Heart right ventricle (tissue), 16 donors: ENCODE measurements at regions not wholly inside any gene's neighbourhood (a gene's known extent, or its start where the extent isn't known, plus 50 kb on each side); places are given as distances from the start of the nearest gene placed in this dataset.

Experiments
- ATAC-seq, 8 donors: fragments of 200-7000 bp; cut with Tn5 transposase; one replicate each; pipeline ENCODE4 v1.9.1; 2020; ENCODE audit warnings: mild to moderate bottlenecking in 8 of 8, moderate library complexity in 8 of 8, moderate number of reproducible peaks in 1 of 8
- DNase-seq, 2 donors: peaks; one replicate each; pipeline ENCODE4 v3.0.0-alpha.2; 2020
- H3K27ac ChIP-seq, 10 donors: fragments of 200-600 bp; sonication (generic) in 2 of 10; one replicate each; pipeline versions ENCODE4 v1.5.0 to v1.8.0; 2020 to 2022; ENCODE audit warnings: mild to moderate bottlenecking in 3 of 10
- H3K27me3 ChIP-seq, 7 donors: fragments of 200-600 bp; one replicate each; pipeline ENCODE4 v1.8.0; 2021 to 2022; ENCODE audit warnings: mild to moderate bottlenecking in 2 of 7
- H3K36me3 ChIP-seq, 9 donors: fragments of 200-600 bp; sonication (generic) in 1 of 9; one replicate each; pipeline versions ENCODE4 v1.5.0 to v1.8.0; 2020 to 2022; ENCODE audit warnings: mild to moderate bottlenecking in 2 of 9
- H3K4me1 ChIP-seq, 9 donors: fragments of 200-600 bp; sonication (generic) in 1 of 9; one replicate each; pipeline versions ENCODE4 v1.5.0 to v1.8.0; 2020 to 2022; ENCODE audit warnings: mild to moderate bottlenecking in 4 of 9
- H3K4me3 ChIP-seq, 10 donors: fragments of 200-600 bp; sonication (generic) in 2 of 10; one replicate each; pipeline versions ENCODE4 v1.5.0 to v1.8.0; 2020 to 2022; ENCODE audit warnings: mild to moderate bottlenecking in 7 of 10, moderate library complexity in 2 of 10
- H3K9me3 ChIP-seq, 11 donors: fragments of 200-600 bp in 10 of 11; sonication (generic) in 2 of 11; one replicate each; pipeline versions ENCODE4 v1.5.0 to v1.8.0; 2013 to 2022; ENCODE audit warnings: mild to moderate bottlenecking in 2 of 11, control low read depth in 1 of 11, moderate library complexity in 1 of 11
- CTCF ChIP-seq, 9 donors: fragments of 200-600 bp; sonication (generic) in 2 of 9; IDR thresholded peaks; one replicate each; pipeline versions ENCODE4 v1.5.0 to v1.8.0; 2021 to 2022; ENCODE audit warnings: antibody characterized with exemption in 9 of 9, mild to moderate bottlenecking in 5 of 9, moderate library complexity in 1 of 9
- WGBS, 2 donors: extraction: QIAGEN DNeasy Blood & Tissue Kit; methylation state at CpG; one replicate each; pipeline ENCODE4 v1.1.7; 2013; ENCODE audit warnings: inconsistent platforms in 1 of 2; 5-methylcytosine and 5-hydroxymethylcytosine counted together
- intact Hi-C, 10 donors: fragments of 100-400 bp; cut with DNase I; formaldehyde crosslinking; loops; one replicate each; pipeline versions ENCODE4 v1.11.1 to v1.14.2; 2022
- donor health status: Arrhythmogenic right ventricular cardiomyopathy.
- donor health status: ischemic (EF 13 %, LVEDD 7.1; RV severe dilation, severe dysfunction).
- donor health status: healthy with polysubstance abuse.
- donor health status: DM: no; HTN: yes; CAD: no.
- donor health status: DM: no; HTN: no; CAD: no.
- donor health status: ischemic (EF 25% LVEDD 6.9; RV normal size, moderate dysfunction).
- donor health status: ischemic (EF 25% LVEDD 5.7; RV mildly dilated, moderate dysfunction).
- donor health status: healthy.
- donor health status: DM: yes; HTN: yes; CAD: no.
- donor health status: Ischemic cardiomyopathy.
- donor health status: ischemic (EF 35%, LVEDD 5.7; RV mildly dilated, moderate dysfunction).
- donor health status: nonischemic (EF 11% LVEDD 7.7; RV severe dilation, severe dysfunction).
- donor health status: DM: yes; HTN: yes; CAD: no.
- donor health status: PGD.
- donor health status: ischemic (EF 29% LVEDD 5.4; RV normal size, mild dysfunction).
- donor health status: nonischemic (EF 23%, LVEDD 6.1; RV moderate dilation, normal function).

GRCh38 chr18:56115071-56116015 is 523.0 kb downstream of the TXNL1 start:
- Histone ChIP-seq H3K27me3 (no peaks in the 10 kb centered on the region), H3K27ac (peak overlapping the region in 1 of 10 donors; percentile 37), H3K4me3 (no peak overlapping the region), H3K36me3 (no peaks in the 10 kb centered on the region), H3K4me1 (peaks cover 0 to 23% (median 11%) of the 10 kb centered on the region in 9 donors), H3K9me3 (no peaks in the 10 kb centered on the region)
- DNase-seq (no peak), ATAC-seq (no peak)
- no peak for TF ChIP-seq CTCF (IDR thresholded peaks at IDR 0.05)
- 86 to 88% methylated on average over 6 of the region's 6 CpGs for WGBS, 2 donors
- intact Hi-C loops = loop anchor here in 1 of 10 donors (10.0 kb wide), 1 partner anchor 119 kb away; no protein-coding TSS in a partner anchor

- intact Hi-C loops = loop anchor here in 1 of 10 donors (10.0 kb wide), 1 partner anchor 122 kb away; no protein-coding TSS in a partner anchor
- 75 to 83% methylated on average over 1 of the region's 1 CpG for WGBS, 2 donors
These were observed 525.0 kb upstream of the TCF4 start for GRCh38 chr18:56112984-56113383.

GRCh38 chr18:56112013-56112749 is 524.2 kb upstream of the TCF4 start:
- H3K9me3 ChIP-seq = no peaks in the 10 kb centered on the region
- no peak overlapping the region for H3K4me3 ChIP-seq
- no peaks in the 10 kb centered on the region for H3K36me3 ChIP-seq
- H3K27me3 ChIP-seq = no peaks in the 10 kb centered on the region
- ATAC-seq (no peak), DNase-seq (no peak)
- intact Hi-C loops = loop anchor here in 1 of 10 donors (10.0 kb wide), 1 partner anchor 123 kb away; no protein-coding TSS in a partner anchor
- WGBS, 2 donors = 66 to 73% methylated on average over 6 of the region's 6 CpGs
- H3K27ac ChIP-seq = peak overlapping the region in 2 of 10 donors; percentile 19 to 21
- TF ChIP-seq CTCF (IDR thresholded peaks at IDR 0.05) = no peak
- H3K4me1 ChIP-seq = peaks cover 0 to 38% (median 12%) of the 10 kb centered on the region in 9 donors

More at GRCh38 chr18:56112984-56113383, 525.0 kb upstream of the TCF4 start:
- Histone ChIP-seq H3K4me1 (peaks cover 0 to 33% (median 11%) of the 10 kb centered on the region in 9 donors), H3K27ac (peak overlapping the region in 4 of 10 donors; percentile 15 to 22 (median 20)), H3K9me3 (no peaks in the 10 kb centered on the region), H3K27me3 (no peaks in the 10 kb centered on the region), H3K36me3 (no peaks in the 10 kb centered on the region), H3K4me3 (no peak overlapping the region)
- ATAC-seq (peak in 1 of 8 donors; percentile 38), DNase-seq (no peak)
- TF ChIP-seq CTCF (IDR thresholded peaks at IDR 0.05) = no peak

GRCh38 chr18:56109757-56110156 is 521.8 kb upstream of the TCF4 start:
- DNase-seq = peak in 1 of 2 donors; percentile 24
- TF ChIP-seq CTCF (IDR thresholded peaks at IDR 0.05) = no peak

More at GRCh38 chr18:56109757-56110156, 521.8 kb upstream of the TCF4 start:
- Histone ChIP-seq H3K36me3 (no peaks in the 10 kb centered on the region), H3K27me3 (no peaks in the 10 kb centered on the region), H3K4me3 (no peak overlapping the region), H3K27ac (no peak overlapping the region), H3K9me3 (peaks cover 0 to 10% (median 2%) of the 10 kb centered on the region in 11 donors), H3K4me1 (peaks cover 0 to 38% (median 12%) of the 10 kb centered on the region in 9 donors)
- 83 to 86% methylated on average over 5 of the region's 5 CpGs for WGBS, 2 donors
- intact Hi-C loops = loop anchor here in 1 of 10 donors (10.0 kb wide), 1 partner anchor 125 kb away; no protein-coding TSS in a partner anchor
- ATAC-seq = peak in 3 of 8 donors; percentile 27 to 62 (median 41)
